ENCODE measurements at regions not wholly inside any gene's neighbourhood (a gene's known extent, or its start where the extent isn't known, plus 50 kb on each side); places are given as distances from the start of the nearest gene placed in this dataset.

DNA sequence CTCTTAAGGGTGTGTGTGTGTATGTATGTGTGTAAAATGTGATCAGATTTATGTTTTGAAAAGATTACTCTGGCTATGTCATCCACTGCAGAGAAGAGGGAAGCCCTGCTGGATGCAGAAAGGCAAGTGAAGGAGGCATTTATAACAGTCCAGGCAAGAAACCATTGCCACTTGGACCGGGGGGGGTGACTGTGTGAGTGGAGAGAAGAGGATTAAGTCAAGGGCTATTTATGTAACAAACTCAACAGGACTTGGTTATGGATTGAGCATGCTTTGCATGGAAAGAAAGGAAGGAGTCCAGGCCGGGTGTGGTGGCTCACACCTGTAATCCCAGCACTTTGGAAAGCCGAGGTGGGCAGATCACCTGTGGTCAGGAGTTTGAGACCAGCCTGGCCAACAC lies 143.0 kb downstream of the URB2 start:
- no peak for TF ChIP-seq POLR2AphosphoS5 (IDR thresholded peaks at IDR 0.05; ENCODE audit: low read depth)
- TF ChIP-seq, protein P1, sequence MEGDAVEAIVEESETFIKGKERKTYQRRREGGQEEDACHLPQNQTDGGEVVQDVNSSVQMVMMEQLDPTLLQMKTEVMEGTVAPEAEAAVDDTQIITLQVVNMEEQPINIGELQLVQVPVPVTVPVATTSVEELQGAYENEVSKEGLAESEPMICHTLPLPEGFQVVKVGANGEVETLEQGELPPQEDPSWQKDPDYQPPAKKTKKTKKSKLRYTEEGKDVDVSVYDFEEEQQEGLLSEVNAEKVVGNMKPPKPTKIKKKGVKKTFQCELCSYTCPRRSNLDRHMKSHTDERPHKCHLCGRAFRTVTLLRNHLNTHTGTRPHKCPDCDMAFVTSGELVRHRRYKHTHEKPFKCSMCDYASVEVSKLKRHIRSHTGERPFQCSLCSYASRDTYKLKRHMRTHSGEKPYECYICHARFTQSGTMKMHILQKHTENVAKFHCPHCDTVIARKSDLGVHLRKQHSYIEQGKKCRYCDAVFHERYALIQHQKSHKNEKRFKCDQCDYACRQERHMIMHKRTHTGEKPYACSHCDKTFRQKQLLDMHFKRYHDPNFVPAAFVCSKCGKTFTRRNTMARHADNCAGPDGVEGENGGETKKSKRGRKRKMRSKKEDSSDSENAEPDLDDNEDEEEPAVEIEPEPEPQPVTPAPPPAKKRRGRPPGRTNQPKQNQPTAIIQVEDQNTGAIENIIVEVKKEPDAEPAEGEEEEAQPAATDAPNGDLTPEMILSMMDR (IDR thresholded peaks at IDR 0.05; ENCODE audit: insufficient read depth, low read length): no peak
- TF ChIP-seq GABPA (IDR thresholded peaks at IDR 0.05; ENCODE audit: low read depth): no peak

All from HL-60 (cell line).